Caco-2 (cell line): ENCODE measurements at regions not wholly inside any gene's neighbourhood (a gene's known extent, or its start where the extent isn't known, plus 50 kb on each side); places are given as distances from the start of the nearest gene placed in this dataset.

Experiments
- BruUV-seq: library from RNA; stranded (reverse); fragments of 400-500 nt; replicated peaks from 2 replicates; lab custom pipeline; 2021; lab: Mats Ljungman, UMichigan
- CTCF ChIA-PET: fragments of 300-600 bp; sonication (Branson Sonifier 250); formaldehyde crosslinking; loops from one replicate; lab custom pipeline; 2022; ENCODE audit warnings: antibody characterized with exemption; lab: Charles Lee
- POLR2A ChIA-PET: fragments of 300-600 bp; sonication (Branson Sonifier 250); formaldehyde crosslinking; loops from one replicate; lab custom pipeline; 2022; ENCODE audit warnings: antibody characterized with exemption; lab: Charles Lee
- DNase-seq, 2 experiments: peaks; one replicate each; pipeline versions ENCODE4 v3.0.0 to v3.0.0-alpha.2; 2020 to 2022
- H3K27me3 ChIP-seq: replicated peaks from 2 replicates; pipeline ENCODE4 v1.6.0; 2011; ENCODE audit warnings: low read length; ENCODE audit not compliant: control insufficient read depth, insufficient read depth
- H3K36me3 ChIP-seq: 2 replicates; pipeline ENCODE4 v1.5.1; 2011; ENCODE audit warnings: low read length; ENCODE audit not compliant: control insufficient read depth, insufficient read depth
- H3K4me1 ChIP-seq: fragments of 250-450 bp; sonication (Bioruptor Pico); 2 replicates; pipeline ENCODE4 v1.5.1; 2020; ENCODE audit warnings: mild to moderate bottlenecking
- H3K4me3 ChIP-seq: 2 replicates; pipeline ENCODE4 v1.5.1; 2011; ENCODE audit warnings: low read depth, mild to moderate bottlenecking, control low read depth, low read length
- H3K9me3 ChIP-seq: fragments of 250-450 bp; sonication (Bioruptor Pico); 2 replicates; pipeline ENCODE4 v1.5.1; 2020; ENCODE audit warnings: mild to moderate bottlenecking, moderate library complexity
- H3K27ac Mint-ChIP-seq: one replicate; pipeline ENCODE4 v1.8.0; 2022; ENCODE audit warnings: mixed read lengths; ENCODE audit not compliant: unreplicated experiment
- H3K27me3 Mint-ChIP-seq: one replicate; pipeline ENCODE4 v1.8.0; 2022; ENCODE audit warnings: mixed read lengths; ENCODE audit not compliant: insufficient read depth, unreplicated experiment
- H3K36me3 Mint-ChIP-seq: one replicate; pipeline ENCODE4 v1.8.0; 2022; ENCODE audit warnings: mild to moderate bottlenecking, mixed read lengths; ENCODE audit not compliant: insufficient read depth, unreplicated experiment
- H3K4me1 Mint-ChIP-seq: one replicate; pipeline ENCODE4 v1.8.0; 2022; ENCODE audit warnings: low read depth, mixed read lengths; ENCODE audit not compliant: unreplicated experiment
- H3K4me3 Mint-ChIP-seq: one replicate; pipeline ENCODE4 v1.8.0; 2022; ENCODE audit warnings: mild to moderate bottlenecking, moderate library complexity, mixed read lengths; ENCODE audit not compliant: unreplicated experiment
- H3K9me3 Mint-ChIP-seq: one replicate; pipeline ENCODE4 v1.8.0; 2022; ENCODE audit warnings: mixed read lengths; ENCODE audit not compliant: unreplicated experiment
- CTCF ChIP-seq, 2 experiments: fragments of 200-600 bp in 1 of 2; IDR thresholded peaks; 1 replicate in 1 of 2; 2 replicates in 1 of 2; pipeline versions ENCODE4 v1.5.1 to v1.8.0; 2011 to 2022; ENCODE audit warnings: antibody characterized with exemption in 1 of 2, control low read depth in 1 of 2, inconsistent platforms in 1 of 2, low read depth in 1 of 2, low read length in 1 of 2, mild to moderate bottlenecking in 1 of 2, moderate library complexity in 1 of 2; ENCODE audit not compliant: insufficient read depth in 1 of 2, severe bottlenecking in 1 of 2, unreplicated experiment in 1 of 2
- intact Hi-C: fragments of 100-400 bp; cut with micrococcal nuclease; formaldehyde crosslinking; loops from one replicate; pipeline ENCODE4 v1.10.0; 2022; ENCODE audit not compliant: unreplicated experiment

- H3K9me3 ChIP-seq, result no peaks in the 10 kb centered on the region
- H3K9me3 Mint-ChIP-seq, result no peaks in the 10 kb centered on the region
- ChIA-PET CTCF (interaction anchor here (1.5 kb wide), 1 partner anchor 11 kb away, joined by 7 read pairs; no protein-coding TSS in a partner anchor), POLR2A (no interaction called here)
- H3K27me3 ChIP-seq, result no peaks in the 10 kb centered on the region
- no peaks in the 10 kb centered on the region for H3K27me3 Mint-ChIP-seq
- no peak overlapping the region for H3K27ac Mint-ChIP-seq
- no peak overlapping the region for H3K4me3 Mint-ChIP-seq
- no peak for DNase-seq
- BruUV-seq, result no TSS peak
- no peaks in the 10 kb centered on the region for H3K36me3 Mint-ChIP-seq
- H3K36me3 ChIP-seq, result no peaks in the 10 kb centered on the region
- H3K4me1 ChIP-seq, result 0 out of 2 replicates have a peak, but pooled peaks cover 4% of the 10 kb centered on the region
- no peaks in the 10 kb centered on the region for H3K4me1 Mint-ChIP-seq
- intact Hi-C loops, result no loop called here
- no peak overlapping the region for H3K4me3 ChIP-seq
- no peak for TF ChIP-seq CTCF (IDR thresholded peaks at IDR 0.05; ENCODE audit: insufficient read depth in 1 of 2, low read depth in 1 of 2, low read length in 1 of 2, severe bottlenecking in 1 of 2, unreplicated experiment in 1 of 2)
Measured at GRCh38 chr11:87432022-87432421, 394.3 kb downstream of the TMEM135 start.

DNA sequence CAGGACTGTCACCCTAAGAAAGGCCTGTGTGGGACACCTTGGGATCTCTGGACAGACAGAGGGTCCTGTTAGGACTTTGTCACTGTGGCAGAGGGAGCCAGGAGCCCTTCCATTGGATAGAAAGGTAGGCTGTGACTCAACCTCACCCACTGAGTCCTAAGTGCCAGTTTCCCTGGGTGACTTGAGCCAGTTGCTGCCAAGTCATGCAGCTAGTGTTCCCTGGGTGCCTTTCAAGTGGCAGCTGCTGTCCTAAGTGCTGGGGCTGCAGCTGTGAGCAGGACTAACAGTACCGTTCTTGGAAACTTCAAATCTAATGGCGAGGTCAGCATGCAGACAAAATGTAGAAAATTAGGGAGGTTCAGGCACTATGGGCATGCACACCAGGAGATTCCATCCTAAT, 393.7 kb downstream of the TMEM135 start:
- CTCF ChIA-PET, result interaction anchor here (1.5 kb wide), 1 partner anchor 10 kb away, joined by 7 read pairs; no protein-coding TSS in a partner anchor
- no peak overlapping the region for H3K4me3 ChIP-seq
- Mint-ChIP-seq H3K27ac (no peak overlapping the region), H3K4me1 (no peaks in the 10 kb centered on the region), H3K4me3 (no peak overlapping the region), H3K36me3 (no peaks in the 10 kb centered on the region), H3K9me3 (no peaks in the 10 kb centered on the region), H3K27me3 (no peaks in the 10 kb centered on the region)
- POLR2A ChIA-PET, result no interaction called here
- intact Hi-C loops, result no loop called here
- no peaks in the 10 kb centered on the region for H3K36me3 ChIP-seq
- DNase-seq, result no peak
- no peaks in the 10 kb centered on the region for H3K27me3 ChIP-seq
- no peaks in the 10 kb centered on the region for H3K9me3 ChIP-seq
- BruUV-seq, result no TSS peak
- 0 out of 2 replicates have a peak, but pooled peaks cover 4% of the 10 kb centered on the region for H3K4me1 ChIP-seq
- TF ChIP-seq CTCF (IDR thresholded peaks at IDR 0.05; ENCODE audit: insufficient read depth in 1 of 2, low read depth in 1 of 2, low read length in 1 of 2, severe bottlenecking in 1 of 2, unreplicated experiment in 1 of 2), result no peak

GRCh38 chr11:87430821-87431220, 393.1 kb downstream of the TMEM135 start:
- H3K9me3 ChIP-seq, result no peaks in the 10 kb centered on the region
- Mint-ChIP-seq H3K4me3 (no peak overlapping the region), H3K27ac (no peak overlapping the region), H3K9me3 (no peaks in the 10 kb centered on the region), H3K36me3 (no peaks in the 10 kb centered on the region), H3K4me1 (no peaks in the 10 kb centered on the region), H3K27me3 (no peaks in the 10 kb centered on the region)
- intact Hi-C loops, result no loop called here
- H3K27me3 ChIP-seq, result no peaks in the 10 kb centered on the region
- H3K4me1 ChIP-seq, result 0 out of 2 replicates have a peak, but pooled peaks cover 4% of the 10 kb centered on the region
- ChIA-PET POLR2A (no interaction called here), CTCF (interaction anchor here (1.3 kb wide), 1 partner anchor 9 kb away, joined by 5 read pairs; no protein-coding TSS in a partner anchor)
- no peak overlapping the region for H3K4me3 ChIP-seq
- H3K36me3 ChIP-seq, result no peaks in the 10 kb centered on the region
- no TSS peak for BruUV-seq
- TF ChIP-seq CTCF (IDR thresholded peaks at IDR 0.05; ENCODE audit: insufficient read depth in 1 of 2, low read depth in 1 of 2, low read length in 1 of 2, severe bottlenecking in 1 of 2, unreplicated experiment in 1 of 2), result no peak
- DNase-seq, result no peak
